ENCODE measurements at regions not wholly inside any gene's neighbourhood (a gene's known extent, or its start where the extent isn't known, plus 50 kb on each side); places are given as distances from the start of the nearest gene placed in this dataset.

DNA sequence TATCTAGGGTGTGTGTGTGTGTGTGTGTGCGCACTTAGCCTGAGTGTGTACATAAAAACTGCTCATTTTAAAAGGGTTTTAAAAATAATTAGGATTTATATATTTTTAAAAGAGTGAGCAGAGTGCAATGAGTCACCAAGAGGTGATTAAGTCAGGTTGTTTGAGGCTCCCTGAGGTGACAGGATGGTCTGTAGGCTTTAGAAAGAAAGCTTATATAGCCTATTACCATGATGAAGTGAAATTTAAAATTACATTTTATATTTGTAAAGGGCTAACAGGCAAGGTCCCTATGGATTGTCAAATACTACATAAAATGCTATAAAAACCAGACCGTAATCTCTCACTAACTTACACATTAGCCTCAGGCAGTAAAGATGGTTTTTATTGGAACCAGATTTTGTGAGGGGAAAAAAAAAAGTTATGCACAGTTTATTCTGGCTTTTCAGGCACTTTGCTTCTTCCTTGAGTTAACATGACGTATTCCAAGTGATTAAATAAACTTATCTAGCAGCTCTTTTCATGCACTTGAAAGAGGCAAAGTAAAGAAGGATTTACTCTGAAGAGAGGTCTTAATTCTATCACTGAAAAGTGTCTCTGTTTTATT, 711.7 kb upstream of the PTBP2 start:
- Histone ChIP-seq H3K27me3 (ENCODE audit: low read depth, low read length) (no peaks in the 10 kb centered on the region), H3K9me3 (ENCODE audit: insufficient read depth, low read length) (no peaks in the 10 kb centered on the region), H3K4me1 (ENCODE audit: low read length) (no peaks in the 10 kb centered on the region), H2AFZ (ENCODE audit: low read depth, low read length) (no peak overlapping the region), H3K79me2 (ENCODE audit: low read length) (no peaks in the 10 kb centered on the region), H3K36me3 (replicated peaks; ENCODE audit: low read depth, low read length) (no peaks in the 10 kb centered on the region), H3K9ac (ENCODE audit: low read length) (no peak overlapping the region), H4K20me1 (ENCODE audit: insufficient read depth, low read length) (no peaks in the 10 kb centered on the region), H3K4me3 (ENCODE audit: low read length) (no peak overlapping the region), H3K4me2 (ENCODE audit: low read length) (no peak overlapping the region), H3K27ac (ENCODE audit: low read length) (no peak overlapping the region)
- TF ChIP-seq, protein P1, sequence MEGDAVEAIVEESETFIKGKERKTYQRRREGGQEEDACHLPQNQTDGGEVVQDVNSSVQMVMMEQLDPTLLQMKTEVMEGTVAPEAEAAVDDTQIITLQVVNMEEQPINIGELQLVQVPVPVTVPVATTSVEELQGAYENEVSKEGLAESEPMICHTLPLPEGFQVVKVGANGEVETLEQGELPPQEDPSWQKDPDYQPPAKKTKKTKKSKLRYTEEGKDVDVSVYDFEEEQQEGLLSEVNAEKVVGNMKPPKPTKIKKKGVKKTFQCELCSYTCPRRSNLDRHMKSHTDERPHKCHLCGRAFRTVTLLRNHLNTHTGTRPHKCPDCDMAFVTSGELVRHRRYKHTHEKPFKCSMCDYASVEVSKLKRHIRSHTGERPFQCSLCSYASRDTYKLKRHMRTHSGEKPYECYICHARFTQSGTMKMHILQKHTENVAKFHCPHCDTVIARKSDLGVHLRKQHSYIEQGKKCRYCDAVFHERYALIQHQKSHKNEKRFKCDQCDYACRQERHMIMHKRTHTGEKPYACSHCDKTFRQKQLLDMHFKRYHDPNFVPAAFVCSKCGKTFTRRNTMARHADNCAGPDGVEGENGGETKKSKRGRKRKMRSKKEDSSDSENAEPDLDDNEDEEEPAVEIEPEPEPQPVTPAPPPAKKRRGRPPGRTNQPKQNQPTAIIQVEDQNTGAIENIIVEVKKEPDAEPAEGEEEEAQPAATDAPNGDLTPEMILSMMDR (IDR thresholded peaks at IDR 0.05; ENCODE audit: low read depth, low read length) = no peak
- TF ChIP-seq EZH2phosphoT487 (IDR thresholded peaks at IDR 0.05; ENCODE audit: low read depth) = no peak

DNA sequence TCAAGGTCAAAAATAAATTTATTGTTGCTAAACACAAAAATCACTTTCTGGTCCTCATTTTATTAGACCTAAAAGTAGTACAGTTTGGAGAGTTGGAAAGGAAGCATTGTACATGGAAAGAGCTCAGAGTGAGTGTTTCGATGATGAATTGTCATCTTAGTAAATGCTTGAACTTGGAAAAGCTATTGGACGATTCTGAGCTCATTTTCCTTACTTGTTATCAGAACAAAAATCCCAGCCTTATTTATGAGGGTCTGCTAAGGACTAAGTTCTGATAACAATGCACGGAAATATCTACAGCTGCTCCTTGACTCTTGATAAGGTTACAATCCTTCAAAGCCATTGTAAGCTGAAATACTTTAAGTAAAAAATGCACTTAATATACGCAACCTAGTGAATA, 710.0 kb upstream of the PTBP2 start:
- Histone ChIP-seq H3K79me2 (ENCODE audit: low read length) (no peaks in the 10 kb centered on the region), H3K4me3 (ENCODE audit: low read length) (no peak overlapping the region), H3K27ac (ENCODE audit: low read length) (no peak overlapping the region), H3K4me1 (ENCODE audit: low read length) (no peaks in the 10 kb centered on the region), H3K36me3 (replicated peaks; ENCODE audit: low read depth, low read length) (no peaks in the 10 kb centered on the region), H3K4me2 (ENCODE audit: low read length) (no peak overlapping the region), H2AFZ (ENCODE audit: low read depth, low read length) (no peak overlapping the region), H3K9ac (ENCODE audit: low read length) (no peak overlapping the region), H3K27me3 (ENCODE audit: low read depth, low read length) (no peaks in the 10 kb centered on the region), H3K9me3 (ENCODE audit: insufficient read depth, low read length) (no peaks in the 10 kb centered on the region), H4K20me1 (ENCODE audit: insufficient read depth, low read length) (no peaks in the 10 kb centered on the region)
- TF ChIP-seq, protein P1 (IDR thresholded peaks at IDR 0.05; ENCODE audit: low read depth, low read length) = no peak
- no peak for TF ChIP-seq EZH2phosphoT487 (IDR thresholded peaks at IDR 0.05; ENCODE audit: low read depth)

DNA sequence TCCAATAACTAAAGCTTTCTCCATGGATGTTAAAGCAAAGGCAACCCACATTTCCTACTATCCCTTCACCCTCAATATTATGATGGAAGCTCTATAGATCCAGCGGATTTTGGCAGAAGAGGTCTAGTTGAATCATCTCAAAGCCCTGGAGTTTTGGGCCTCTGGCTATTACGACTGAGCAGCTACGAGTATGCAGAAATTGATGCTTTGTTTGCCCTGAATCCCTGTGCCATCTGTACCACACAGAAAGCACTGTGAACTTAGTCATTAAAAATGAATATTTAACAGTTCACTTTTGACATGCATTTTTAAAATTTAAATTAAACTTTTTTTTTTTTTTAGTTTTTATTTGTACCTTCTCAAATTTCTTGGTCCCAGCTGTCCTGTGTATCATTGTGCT, 705.4 kb upstream of the PTBP2 start:
- Histone ChIP-seq H3K4me2 (ENCODE audit: low read length) (no peak overlapping the region), H3K27ac (ENCODE audit: low read length) (no peak overlapping the region), H3K9ac (ENCODE audit: low read length) (no peak overlapping the region), H3K9me3 (ENCODE audit: insufficient read depth, low read length) (no peaks in the 10 kb centered on the region), H3K27me3 (ENCODE audit: low read depth, low read length) (no peaks in the 10 kb centered on the region), H3K4me3 (ENCODE audit: low read length) (no peak overlapping the region), H3K79me2 (ENCODE audit: low read length) (no peaks in the 10 kb centered on the region), H4K20me1 (ENCODE audit: insufficient read depth, low read length) (no peaks in the 10 kb centered on the region), H3K36me3 (replicated peaks; ENCODE audit: low read depth, low read length) (no peaks in the 10 kb centered on the region), H2AFZ (ENCODE audit: low read depth, low read length) (no peak overlapping the region), H3K4me1 (ENCODE audit: low read length) (no peaks in the 10 kb centered on the region)
- TF ChIP-seq, protein P1 (IDR thresholded peaks at IDR 0.05; ENCODE audit: low read depth, low read length) = no peak
- no peak for TF ChIP-seq EZH2phosphoT487 (IDR thresholded peaks at IDR 0.05; ENCODE audit: low read depth)

DNA sequence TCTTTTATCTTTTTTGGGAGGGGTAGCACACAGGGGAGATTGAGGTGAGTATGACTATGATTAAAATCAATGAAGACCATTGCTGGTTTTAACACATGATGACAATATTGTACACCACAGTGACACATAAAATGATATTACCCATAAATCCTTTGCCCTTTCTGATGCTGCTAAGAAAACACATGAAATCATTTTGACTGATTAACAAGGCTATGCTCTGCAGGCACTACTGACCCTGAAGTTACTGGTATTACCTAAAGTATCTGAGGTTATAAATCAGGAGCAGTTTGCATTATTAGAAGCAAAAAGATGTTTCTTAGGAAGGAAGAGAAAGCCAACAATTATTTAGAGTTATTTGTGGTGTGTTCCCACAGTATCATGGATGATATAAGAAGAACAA, 701.2 kb upstream of the PTBP2 start:
- H3K4me3 ChIP-seq (ENCODE audit: low read length) = no peak overlapping the region
- H3K27ac ChIP-seq (ENCODE audit: low read length) = no peak overlapping the region
- H3K27me3 ChIP-seq (ENCODE audit: low read depth, low read length) = no peaks in the 10 kb centered on the region
- H3K9me3 ChIP-seq (ENCODE audit: insufficient read depth, low read length) = no peaks in the 10 kb centered on the region
- H3K9ac ChIP-seq (ENCODE audit: low read length) = no peak overlapping the region
- no peaks in the 10 kb centered on the region for H4K20me1 ChIP-seq (ENCODE audit: insufficient read depth, low read length)
- no peak overlapping the region for H3K4me2 ChIP-seq (ENCODE audit: low read length)
- no peaks in the 10 kb centered on the region for H3K79me2 ChIP-seq (ENCODE audit: low read length)
- no peak for TF ChIP-seq EZH2phosphoT487 (IDR thresholded peaks at IDR 0.05; ENCODE audit: low read depth)
- TF ChIP-seq, protein P1 (IDR thresholded peaks at IDR 0.05; ENCODE audit: low read depth, low read length) = no peak
- H2AFZ ChIP-seq (ENCODE audit: low read depth, low read length) = no peak overlapping the region
- H3K4me1 ChIP-seq (ENCODE audit: low read length) = no peaks in the 10 kb centered on the region
- no peaks in the 10 kb centered on the region for H3K36me3 ChIP-seq (replicated peaks; ENCODE audit: low read depth, low read length)
